ENCODE measurements at regions not wholly inside any gene's neighbourhood (a gene's known extent, or its start where the extent isn't known, plus 50 kb on each side); places are given as distances from the start of the nearest gene placed in this dataset.

GRCh38 chr5:82809420-82810143 is 267.6 kb downstream of the TMEM167A start:
- Histone ChIP-seq H4K20me1 (ENCODE audit: insufficient read depth, low read length) (no peaks in the 10 kb centered on the region), H3K4me2 (ENCODE audit: low read depth, low read length) (no peak overlapping the region), H3K9ac (ENCODE audit: low read length) (no peak overlapping the region), H3F3A (ENCODE audit: insufficient read depth, low read length) (no peaks in the 10 kb centered on the region), H3K4me1 (ENCODE audit: low read length) (no peaks in the 10 kb centered on the region), H3K27ac (ENCODE audit: low read length) (no peak overlapping the region), H3K79me2 (ENCODE audit: low read length) (no peaks in the 10 kb centered on the region), H3K4me3 (ENCODE audit: low read length) (no peak overlapping the region), H3K9me2 (replicated peaks; ENCODE audit: insufficient read depth, low read length) (no peaks in the 10 kb centered on the region), H3K9me3 (replicated peaks; ENCODE audit: insufficient read depth, low read length) (no peaks in the 10 kb centered on the region), H3K27me3 (replicated peaks; ENCODE audit: insufficient read depth, low read length) (no peaks in the 10 kb centered on the region), H2AFZ (ENCODE audit: low read length) (no peak overlapping the region), H3K36me3 (replicated peaks; ENCODE audit: insufficient read depth, low read length) (no peaks in the 10 kb centered on the region)
- TF ChIP-seq EZH2 (optimal IDR thresholded peaks at IDR 0.05; ENCODE audit: low read depth, low read length) (no peak), EZH2phosphoT487 (IDR thresholded peaks at IDR 0.05; ENCODE audit: low read length) (no peak)
- TF ChIP-seq, protein P1, sequence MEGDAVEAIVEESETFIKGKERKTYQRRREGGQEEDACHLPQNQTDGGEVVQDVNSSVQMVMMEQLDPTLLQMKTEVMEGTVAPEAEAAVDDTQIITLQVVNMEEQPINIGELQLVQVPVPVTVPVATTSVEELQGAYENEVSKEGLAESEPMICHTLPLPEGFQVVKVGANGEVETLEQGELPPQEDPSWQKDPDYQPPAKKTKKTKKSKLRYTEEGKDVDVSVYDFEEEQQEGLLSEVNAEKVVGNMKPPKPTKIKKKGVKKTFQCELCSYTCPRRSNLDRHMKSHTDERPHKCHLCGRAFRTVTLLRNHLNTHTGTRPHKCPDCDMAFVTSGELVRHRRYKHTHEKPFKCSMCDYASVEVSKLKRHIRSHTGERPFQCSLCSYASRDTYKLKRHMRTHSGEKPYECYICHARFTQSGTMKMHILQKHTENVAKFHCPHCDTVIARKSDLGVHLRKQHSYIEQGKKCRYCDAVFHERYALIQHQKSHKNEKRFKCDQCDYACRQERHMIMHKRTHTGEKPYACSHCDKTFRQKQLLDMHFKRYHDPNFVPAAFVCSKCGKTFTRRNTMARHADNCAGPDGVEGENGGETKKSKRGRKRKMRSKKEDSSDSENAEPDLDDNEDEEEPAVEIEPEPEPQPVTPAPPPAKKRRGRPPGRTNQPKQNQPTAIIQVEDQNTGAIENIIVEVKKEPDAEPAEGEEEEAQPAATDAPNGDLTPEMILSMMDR (IDR thresholded peaks at IDR 0.05; ENCODE audit: low read length), result no peak
- no peak for DNase-seq

- no peaks in the 10 kb centered on the region for H3K27me3 ChIP-seq (replicated peaks; ENCODE audit: insufficient read depth, low read length)
- H3K4me3 ChIP-seq (ENCODE audit: low read length), result no peak overlapping the region
- H3K9me3 ChIP-seq (replicated peaks; ENCODE audit: insufficient read depth, low read length), result no peaks in the 10 kb centered on the region
- H3K36me3 ChIP-seq (replicated peaks; ENCODE audit: insufficient read depth, low read length), result no peaks in the 10 kb centered on the region
- no peak overlapping the region for H3K9ac ChIP-seq (ENCODE audit: low read length)
- no peaks in the 10 kb centered on the region for H3K4me1 ChIP-seq (ENCODE audit: low read length)
- no peak overlapping the region for H3K4me2 ChIP-seq (ENCODE audit: low read depth, low read length)
- no peak overlapping the region for H3K27ac ChIP-seq (ENCODE audit: low read length)
- no peaks in the 10 kb centered on the region for H4K20me1 ChIP-seq (ENCODE audit: insufficient read depth, low read length)
- no peak for DNase-seq
- H3F3A ChIP-seq (ENCODE audit: insufficient read depth, low read length), result no peaks in the 10 kb centered on the region
- H3K79me2 ChIP-seq (ENCODE audit: low read length), result no peaks in the 10 kb centered on the region
- no peaks in the 10 kb centered on the region for H3K9me2 ChIP-seq (replicated peaks; ENCODE audit: insufficient read depth, low read length)
- TF ChIP-seq, protein P1 (IDR thresholded peaks at IDR 0.05; ENCODE audit: low read length), result no peak
- TF ChIP-seq EZH2 (optimal IDR thresholded peaks at IDR 0.05; ENCODE audit: low read depth, low read length), result no peak
- no peak for TF ChIP-seq EZH2phosphoT487 (IDR thresholded peaks at IDR 0.05; ENCODE audit: low read length)
- H2AFZ ChIP-seq (ENCODE audit: low read length), result no peak overlapping the region
Measured at GRCh38 chr5:82808960-82809359, 268.2 kb downstream of the TMEM167A start.

DNA sequence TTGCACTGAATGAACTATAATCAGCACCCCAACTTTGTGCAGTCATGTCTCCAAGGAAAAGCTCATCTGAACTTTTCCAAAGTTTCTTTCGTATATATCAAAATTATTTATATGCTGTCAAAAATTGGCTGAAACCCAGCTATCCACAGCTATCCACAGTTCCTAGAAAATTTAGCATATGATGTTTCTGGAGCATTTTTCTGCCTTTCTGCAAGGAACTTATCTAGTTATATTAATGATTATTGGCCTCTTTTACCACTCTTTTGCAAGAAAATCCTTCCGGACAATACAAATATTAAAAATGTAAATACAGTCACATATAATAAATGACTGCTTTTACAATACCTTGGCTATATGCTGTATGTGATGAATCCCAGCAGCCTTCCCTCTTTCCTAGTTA is 270.2 kb downstream of the TMEM167A start:
- H3K79me2 ChIP-seq (ENCODE audit: low read length), result no peaks in the 10 kb centered on the region
- no peaks in the 10 kb centered on the region for H3F3A ChIP-seq (ENCODE audit: insufficient read depth, low read length)
- no peak for DNase-seq
- no peak overlapping the region for H2AFZ ChIP-seq (ENCODE audit: low read length)
- H3K4me1 ChIP-seq (ENCODE audit: low read length), result no peaks in the 10 kb centered on the region
- no peak overlapping the region for H3K4me3 ChIP-seq (ENCODE audit: low read length)
- no peak for TF ChIP-seq EZH2 (optimal IDR thresholded peaks at IDR 0.05; ENCODE audit: low read depth, low read length)
- TF ChIP-seq EZH2phosphoT487 (IDR thresholded peaks at IDR 0.05; ENCODE audit: low read length), result no peak
- TF ChIP-seq, protein P1 (IDR thresholded peaks at IDR 0.05; ENCODE audit: low read length), result no peak
- H3K27ac ChIP-seq (ENCODE audit: low read length), result no peak overlapping the region
- H3K36me3 ChIP-seq (replicated peaks; ENCODE audit: insufficient read depth, low read length), result no peaks in the 10 kb centered on the region
- H3K27me3 ChIP-seq (replicated peaks; ENCODE audit: insufficient read depth, low read length), result no peaks in the 10 kb centered on the region
- no peak overlapping the region for H3K4me2 ChIP-seq (ENCODE audit: low read depth, low read length)
- no peak overlapping the region for H3K9ac ChIP-seq (ENCODE audit: low read length)
- H3K9me2 ChIP-seq (replicated peaks; ENCODE audit: insufficient read depth, low read length), result no peaks in the 10 kb centered on the region
- no peaks in the 10 kb centered on the region for H4K20me1 ChIP-seq (ENCODE audit: insufficient read depth, low read length)
- H3K9me3 ChIP-seq (replicated peaks; ENCODE audit: insufficient read depth, low read length), result no peaks in the 10 kb centered on the region

All from MM.1S (cell line).